ENCODE measurements at regions not wholly inside any gene's neighbourhood (a gene's known extent, or its start where the extent isn't known, plus 50 kb on each side); places are given as distances from the start of the nearest gene placed in this dataset.
A peak's percentile ranks its signal among the peaks of the same experiment; 100 is the strongest.

GRCh38 chr18:6604573-6604941 lies 125.0 kb upstream of the ARHGAP28 start:
- Histone ChIP-seq H3K9me3 (replicated peaks; ENCODE audit: control insufficient read depth, low read depth, low read length) (no peaks in the 10 kb centered on the region), H3K4me1 (ENCODE audit: control insufficient read depth, insufficient read depth, low read length) (peaks cover 21% of the 10 kb centered on the region), H3K36me3 (ENCODE audit: control insufficient read depth, insufficient read depth, low read length) (no peaks in the 10 kb centered on the region), H3K4me3 (ENCODE audit: low read length) (no peak overlapping the region), H3K27ac (ENCODE audit: low read length) (no peak overlapping the region), H3K27me3 (ENCODE audit: control insufficient read depth, insufficient read depth, low read length) (no peaks in the 10 kb centered on the region)
- WGBS (ENCODE audit: insufficient coverage): no CpG with 5 or more reads among the region's 3 CpGs
- no peak for DNase-seq

GRCh38 chr18:6605115-6605869 lies 124.2 kb upstream of the ARHGAP28 start:
- no peaks in the 10 kb centered on the region for H3K27me3 ChIP-seq (ENCODE audit: control insufficient read depth, insufficient read depth, low read length)
- no peak overlapping the region for H3K27ac ChIP-seq (ENCODE audit: low read length)
- no peaks in the 10 kb centered on the region for H3K36me3 ChIP-seq (ENCODE audit: control insufficient read depth, insufficient read depth, low read length)
- DNase-seq: no peak
- no peaks in the 10 kb centered on the region for H3K9me3 ChIP-seq (replicated peaks; ENCODE audit: control insufficient read depth, low read depth, low read length)
- peaks cover 25% of the 10 kb centered on the region for H3K4me1 ChIP-seq (ENCODE audit: control insufficient read depth, insufficient read depth, low read length)
- no CpG with 5 or more reads among the region's 6 CpGs for WGBS (ENCODE audit: insufficient coverage)
- H3K4me3 ChIP-seq (ENCODE audit: low read length): no peak overlapping the region

- H3K4me3 ChIP-seq (ENCODE audit: low read length): no peak overlapping the region
- H3K27me3 ChIP-seq (ENCODE audit: control insufficient read depth, insufficient read depth, low read length): no peaks in the 10 kb centered on the region
- no peaks in the 10 kb centered on the region for H3K36me3 ChIP-seq (ENCODE audit: control insufficient read depth, insufficient read depth, low read length)
- peaks cover 31% of the 10 kb centered on the region for H3K4me1 ChIP-seq (ENCODE audit: control insufficient read depth, insufficient read depth, low read length)
- no peak overlapping the region for H3K27ac ChIP-seq (ENCODE audit: low read length)
- WGBS (ENCODE audit: insufficient coverage): no CpG with 5 or more reads among the region's 4 CpGs
- no peak for DNase-seq
- H3K9me3 ChIP-seq (replicated peaks; ENCODE audit: control insufficient read depth, low read depth, low read length): no peaks in the 10 kb centered on the region
These were observed 123.0 kb upstream of the ARHGAP28 start for GRCh38 chr18:6606411-6607085.

GRCh38 chr18:6607343-6607742 lies 122.2 kb upstream of the ARHGAP28 start:
- H3K27ac ChIP-seq (ENCODE audit: low read length): no peak overlapping the region
- no peaks in the 10 kb centered on the region for H3K27me3 ChIP-seq (ENCODE audit: control insufficient read depth, insufficient read depth, low read length)
- DNase-seq: peak; percentile 46
- H3K4me3 ChIP-seq (ENCODE audit: low read length): no peak overlapping the region
- WGBS (ENCODE audit: insufficient coverage): 66% methylated on average over 5 of the region's 6 CpGs
- H3K4me1 ChIP-seq (ENCODE audit: control insufficient read depth, insufficient read depth, low read length): peaks cover 29% of the 10 kb centered on the region
- H3K9me3 ChIP-seq (replicated peaks; ENCODE audit: control insufficient read depth, low read depth, low read length): no peaks in the 10 kb centered on the region
- no peaks in the 10 kb centered on the region for H3K36me3 ChIP-seq (ENCODE audit: control insufficient read depth, insufficient read depth, low read length)

GRCh38 chr18:6609666-6610264 lies 119.8 kb upstream of the ARHGAP28 start:
- WGBS (ENCODE audit: insufficient coverage): 80% methylated on average over 1 of the region's 7 CpGs

GRCh38 chr18:6610466-6610865 lies 119.0 kb upstream of the ARHGAP28 start:
- no peak overlapping the region for H3K27ac ChIP-seq (ENCODE audit: low read length)
- H3K9me3 ChIP-seq (replicated peaks; ENCODE audit: control insufficient read depth, low read depth, low read length): no peaks in the 10 kb centered on the region
- WGBS (ENCODE audit: insufficient coverage): 61% methylated on average over 2 of the region's 3 CpGs
- no peaks in the 10 kb centered on the region for H3K36me3 ChIP-seq (ENCODE audit: control insufficient read depth, insufficient read depth, low read length)
- DNase-seq: peak; percentile 82
- no peak overlapping the region for H3K4me3 ChIP-seq (ENCODE audit: low read length)
- no peaks in the 10 kb centered on the region for H3K27me3 ChIP-seq (ENCODE audit: control insufficient read depth, insufficient read depth, low read length)
- H3K4me1 ChIP-seq (ENCODE audit: control insufficient read depth, insufficient read depth, low read length): peaks cover 20% of the 10 kb centered on the region

More at GRCh38 chr18:6609666-6610264, 119.8 kb upstream of the ARHGAP28 start:
- Histone ChIP-seq H3K36me3 (ENCODE audit: control insufficient read depth, insufficient read depth, low read length) (no peaks in the 10 kb centered on the region), H3K27me3 (ENCODE audit: control insufficient read depth, insufficient read depth, low read length) (no peaks in the 10 kb centered on the region), H3K9me3 (replicated peaks; ENCODE audit: control insufficient read depth, low read depth, low read length) (no peaks in the 10 kb centered on the region), H3K4me3 (ENCODE audit: low read length) (no peak overlapping the region), H3K4me1 (ENCODE audit: control insufficient read depth, insufficient read depth, low read length) (peaks cover 24% of the 10 kb centered on the region), H3K27ac (ENCODE audit: low read length) (no peak overlapping the region)
- DNase-seq: no peak

- no peaks in the 10 kb centered on the region for H3K9me3 ChIP-seq (replicated peaks; ENCODE audit: control insufficient read depth, low read depth, low read length)
These were observed 115.9 kb upstream of the ARHGAP28 start for GRCh38 chr18:6613581-6613980.

GRCh38 chr18:6614952-6615351 lies 114.6 kb upstream of the ARHGAP28 start:
- Histone ChIP-seq H3K4me3 (ENCODE audit: low read length) (no peak overlapping the region), H3K9me3 (replicated peaks; ENCODE audit: control insufficient read depth, low read depth, low read length) (no peaks in the 10 kb centered on the region), H3K27me3 (ENCODE audit: control insufficient read depth, insufficient read depth, low read length) (no peaks in the 10 kb centered on the region), H3K4me1 (ENCODE audit: control insufficient read depth, insufficient read depth, low read length) (peaks cover 7% of the 10 kb centered on the region), H3K36me3 (ENCODE audit: control insufficient read depth, insufficient read depth, low read length) (no peaks in the 10 kb centered on the region), H3K27ac (ENCODE audit: low read length) (no peak overlapping the region)
- 100% methylated on average over 2 of the region's 4 CpGs for WGBS (ENCODE audit: insufficient coverage)
- no peak for DNase-seq

More at GRCh38 chr18:6613581-6613980, 115.9 kb upstream of the ARHGAP28 start:
- no peak for DNase-seq
- H3K4me3 ChIP-seq (ENCODE audit: low read length): no peak overlapping the region
- no CpG with 5 or more reads among the region's 1 CpG for WGBS (ENCODE audit: insufficient coverage)
- peaks cover 11% of the 10 kb centered on the region for H3K4me1 ChIP-seq (ENCODE audit: control insufficient read depth, insufficient read depth, low read length)
- no peak overlapping the region for H3K27ac ChIP-seq (ENCODE audit: low read length)
- no peaks in the 10 kb centered on the region for H3K27me3 ChIP-seq (ENCODE audit: control insufficient read depth, insufficient read depth, low read length)
- H3K36me3 ChIP-seq (ENCODE audit: control insufficient read depth, insufficient read depth, low read length): no peaks in the 10 kb centered on the region

- no peaks in the 10 kb centered on the region for H3K4me1 ChIP-seq (ENCODE audit: control insufficient read depth, insufficient read depth, low read length)
- no peak overlapping the region for H3K27ac ChIP-seq (ENCODE audit: low read length)
- no peaks in the 10 kb centered on the region for H3K9me3 ChIP-seq (replicated peaks; ENCODE audit: control insufficient read depth, low read depth, low read length)
- DNase-seq: no peak
- no peaks in the 10 kb centered on the region for H3K27me3 ChIP-seq (ENCODE audit: control insufficient read depth, insufficient read depth, low read length)
- no peak overlapping the region for H3K4me3 ChIP-seq (ENCODE audit: low read length)
- H3K36me3 ChIP-seq (ENCODE audit: control insufficient read depth, insufficient read depth, low read length): no peaks in the 10 kb centered on the region
- 86% methylated on average over 2 of the region's 4 CpGs for WGBS (ENCODE audit: insufficient coverage)
These were observed 112.5 kb upstream of the ARHGAP28 start for GRCh38 chr18:6616981-6617380.

GRCh38 chr18:6621437-6621836 lies 108.1 kb upstream of the ARHGAP28 start:
- Histone ChIP-seq H3K36me3 (ENCODE audit: control insufficient read depth, insufficient read depth, low read length) (no peaks in the 10 kb centered on the region), H3K27ac (ENCODE audit: low read length) (no peak overlapping the region), H3K27me3 (ENCODE audit: control insufficient read depth, insufficient read depth, low read length) (no peaks in the 10 kb centered on the region), H3K4me3 (ENCODE audit: low read length) (no peak overlapping the region), H3K4me1 (ENCODE audit: control insufficient read depth, insufficient read depth, low read length) (peaks cover 3% of the 10 kb centered on the region), H3K9me3 (replicated peaks; ENCODE audit: control insufficient read depth, low read depth, low read length) (no peaks in the 10 kb centered on the region)
- peak; percentile 65 for DNase-seq
- WGBS (ENCODE audit: insufficient coverage): 60% methylated on average over 3 of the region's 4 CpGs
